GM21381 (cell line): ENCODE measurements at regions not wholly inside any gene's neighbourhood (a gene's known extent, or its start where the extent isn't known, plus 50 kb on each side); places are given as distances from the start of the nearest gene placed in this dataset.
"Not testable (repeated sequence)": the region's sequence is repeated elsewhere in the genome, so short reads cannot be mapped to it uniquely, and the experiment has no call there.

Source experiments
- ATAC-seq: cut with Tn5 transposase; IDR thresholded peaks from one replicate; pipeline ENCODE4 v1.9.1; 2021; ENCODE audit warnings: mild to moderate bottlenecking, moderate library complexity; ENCODE audit not compliant: unreplicated experiment

DNA sequence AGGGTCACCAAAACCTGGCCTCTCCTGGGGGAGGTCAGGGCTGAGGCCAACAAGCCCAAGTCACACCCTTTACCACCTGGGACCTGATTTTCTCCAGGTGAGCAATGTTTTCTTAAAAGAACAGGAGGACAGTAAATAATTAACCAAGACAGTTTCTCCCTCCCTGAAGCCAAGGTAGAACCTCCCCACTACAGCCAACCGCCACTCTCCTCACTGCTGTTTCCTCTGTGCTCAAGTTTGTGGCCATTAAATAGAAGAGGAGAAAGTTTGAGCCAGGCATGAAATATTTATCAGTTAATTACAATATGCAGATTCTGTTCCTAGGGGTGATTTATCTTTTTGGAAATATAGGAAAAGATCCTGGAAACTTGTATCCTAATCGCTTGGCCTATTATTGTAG is 150.6 kb upstream of the ANKRD20A1 start:
- not testable (repeated sequence) for ATAC-seq

DNA sequence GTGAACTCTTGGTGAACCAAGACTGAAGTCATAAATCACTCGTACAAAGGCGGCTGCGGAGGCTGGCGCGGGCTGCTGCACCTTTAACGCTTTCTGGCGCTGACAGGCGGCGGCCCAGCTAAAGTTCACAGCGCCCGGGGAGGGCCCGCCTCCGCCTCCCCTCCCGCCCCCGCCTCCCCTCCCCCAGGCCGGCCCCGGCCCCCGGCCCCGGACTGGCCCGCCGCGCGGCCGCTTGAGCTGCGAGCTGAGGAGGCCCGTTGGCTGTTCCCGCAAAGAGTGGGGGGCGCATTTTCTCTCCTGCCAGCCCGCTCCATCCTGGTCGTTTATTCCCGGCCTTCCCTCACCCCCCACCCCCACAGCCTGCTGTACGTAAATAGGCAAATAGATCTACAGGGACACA is 147.3 kb upstream of the ANKRD20A1 start:
- not testable (repeated sequence) for ATAC-seq

DNA sequence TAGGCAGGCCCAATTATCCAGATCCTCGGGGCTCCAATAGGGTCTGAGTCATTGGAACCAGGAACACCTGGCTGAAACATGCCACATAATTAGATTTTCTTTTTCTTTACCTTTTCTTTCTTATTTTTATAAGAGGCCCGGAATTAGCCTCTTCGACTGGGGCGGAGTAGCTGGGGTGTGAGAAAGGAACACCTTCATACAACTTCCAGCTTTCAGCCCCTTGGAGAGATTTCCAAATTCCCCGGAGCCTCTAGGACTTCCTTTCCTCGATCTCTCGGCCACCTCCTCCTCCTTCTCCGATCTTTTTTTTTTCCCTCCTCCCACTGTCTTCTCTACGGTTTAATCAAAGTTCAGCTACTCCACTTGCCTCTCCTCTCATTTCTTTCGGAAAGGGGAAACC is 146.8 kb upstream of the ANKRD20A1 start:
- not testable (repeated sequence) for ATAC-seq

DNA sequence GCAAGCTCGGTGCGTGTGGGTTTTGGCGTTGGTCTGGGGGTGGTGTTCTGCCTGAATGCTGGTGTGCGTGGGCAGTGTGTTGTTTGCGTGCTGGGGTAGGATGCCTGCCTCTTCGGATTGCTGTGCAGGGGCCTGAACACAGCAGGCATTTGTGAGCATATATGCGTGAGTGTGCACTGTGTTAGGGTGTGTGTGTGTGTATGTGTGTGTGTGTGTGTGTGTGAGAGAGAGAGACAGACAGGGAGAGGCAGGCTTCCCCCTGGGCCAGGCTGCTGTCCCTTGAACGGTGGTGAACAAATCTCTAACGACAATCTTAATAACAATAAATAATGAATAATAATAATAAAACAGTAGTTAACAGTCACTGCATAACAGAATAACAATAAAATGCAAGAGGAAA is 145.8 kb upstream of the ANKRD20A1 start:
- ATAC-seq: not testable (repeated sequence)

DNA sequence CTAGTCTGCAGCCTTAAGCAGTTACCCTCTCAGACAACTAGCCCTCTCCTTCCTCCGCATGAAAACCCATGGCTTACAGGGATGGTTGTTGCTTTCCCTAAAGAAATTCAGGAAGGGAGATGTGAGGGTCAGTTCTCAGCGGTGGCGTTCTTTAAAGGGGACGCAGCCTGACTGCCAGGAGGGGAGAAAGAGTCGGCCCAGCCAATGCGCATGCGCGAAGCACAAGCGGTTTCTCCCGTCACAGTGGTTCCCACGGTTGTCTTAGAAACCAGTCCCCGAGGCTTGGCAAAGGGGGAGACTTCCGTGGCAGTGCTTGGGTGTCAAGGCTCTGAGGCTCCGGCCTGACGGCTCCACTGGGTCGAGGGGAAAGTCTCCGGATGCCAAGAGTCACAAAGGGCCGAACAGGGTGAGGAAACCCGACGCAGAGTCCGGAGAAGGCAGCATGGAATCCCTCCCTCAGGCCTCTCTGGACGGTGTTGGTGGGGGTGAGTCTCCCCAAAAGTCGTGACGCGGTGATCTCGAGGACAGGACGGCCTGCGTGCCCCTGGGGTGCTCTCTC is 140.8 kb upstream of the ANKRD20A1 start:
- not testable (repeated sequence) for ATAC-seq

DNA sequence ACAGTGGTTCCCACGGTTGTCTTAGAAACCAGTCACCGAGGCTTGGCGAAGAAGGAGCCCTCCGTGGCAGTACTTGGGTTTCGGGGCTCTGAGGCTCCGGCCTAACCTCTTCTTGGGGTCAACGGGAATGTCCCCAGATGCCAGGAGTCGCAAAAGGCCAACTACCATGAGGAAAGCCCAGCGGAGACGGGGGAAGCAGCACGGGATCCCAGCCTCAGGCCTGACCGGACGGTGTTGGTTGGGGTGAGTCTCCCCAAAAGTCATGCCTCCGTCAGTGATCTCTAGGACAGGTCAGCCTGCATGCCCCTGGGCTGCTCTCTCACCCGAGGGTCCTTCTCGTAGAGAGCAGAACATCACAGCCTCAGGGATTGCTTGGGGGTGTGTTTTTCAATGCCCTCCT is 138.2 kb upstream of the ANKRD20A1 start:
- ATAC-seq: not testable (repeated sequence)

DNA sequence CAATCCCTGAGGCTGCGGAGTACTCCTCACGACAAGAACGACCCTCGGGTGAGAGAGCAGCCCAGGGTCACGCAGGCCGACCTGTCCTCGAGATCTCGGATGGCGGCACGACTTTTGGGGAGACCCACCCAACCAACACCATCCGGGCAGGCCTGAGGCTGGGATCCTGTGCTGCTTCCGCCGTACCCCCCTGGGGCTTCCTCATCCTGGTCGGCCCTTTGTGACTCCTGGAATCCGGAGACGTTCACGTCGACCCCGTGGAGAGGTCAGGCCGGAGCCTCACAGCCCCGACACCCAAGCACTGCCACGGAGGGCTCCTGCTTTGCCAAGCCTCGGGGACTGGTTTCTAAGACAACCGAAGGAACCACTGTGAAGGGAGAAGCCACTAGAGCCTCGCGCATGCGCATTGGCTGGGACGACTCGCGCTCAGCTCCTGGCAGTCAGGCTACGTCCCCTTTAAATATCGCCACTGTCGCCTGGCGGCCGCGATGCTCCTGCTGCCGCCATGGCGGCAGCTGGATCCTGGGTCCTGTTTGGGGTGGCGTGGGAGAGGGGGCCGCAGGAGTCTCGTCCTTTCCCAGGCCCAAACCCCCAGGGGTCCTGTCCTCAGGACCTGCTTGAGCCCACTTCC is 136.2 kb upstream of the ANKRD20A1 start:
- peak; percentile 78 for ATAC-seq

DNA sequence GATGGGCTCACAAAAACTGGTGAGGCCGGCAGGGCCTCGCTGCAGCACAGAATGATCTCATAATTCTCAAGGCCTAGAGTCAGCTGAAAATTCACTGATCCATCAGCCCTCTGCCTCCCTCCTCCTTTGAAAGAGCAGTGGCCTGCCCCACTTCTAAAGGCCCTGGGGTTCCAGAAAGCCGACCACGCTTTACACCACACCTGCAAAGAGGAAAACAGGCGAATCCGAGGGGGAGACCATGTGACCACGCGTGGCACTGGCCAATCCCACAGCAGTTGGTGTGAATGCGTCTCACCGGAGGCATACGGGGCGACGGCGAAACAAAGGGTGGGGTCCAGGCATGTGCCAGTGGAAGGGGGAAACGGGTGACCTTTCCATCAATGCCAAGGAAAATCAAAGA is 135.5 kb upstream of the ANKRD20A1 start:
- ATAC-seq: not testable (repeated sequence)

DNA sequence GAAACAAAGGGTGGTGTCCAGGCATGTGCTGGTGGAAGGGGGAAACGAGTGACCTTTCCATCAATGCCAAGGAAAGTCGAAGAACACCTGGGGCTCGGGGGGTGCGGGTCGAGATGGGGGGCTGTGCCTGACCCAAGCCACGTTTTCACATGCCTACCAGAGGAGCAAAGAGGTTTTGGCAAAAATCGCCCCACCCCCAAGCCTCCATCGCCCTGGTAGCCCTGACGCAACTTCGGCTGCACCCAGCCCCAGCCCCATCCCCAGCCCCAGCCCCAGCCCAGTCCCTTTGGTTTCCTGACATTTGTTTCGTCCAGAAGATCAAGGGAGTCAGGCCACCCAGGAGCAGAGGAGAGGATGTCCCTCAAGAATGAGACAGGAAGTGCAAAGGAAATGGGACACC is 133.8 kb upstream of the ANKRD20A1 start:
- not testable (repeated sequence) for ATAC-seq

DNA sequence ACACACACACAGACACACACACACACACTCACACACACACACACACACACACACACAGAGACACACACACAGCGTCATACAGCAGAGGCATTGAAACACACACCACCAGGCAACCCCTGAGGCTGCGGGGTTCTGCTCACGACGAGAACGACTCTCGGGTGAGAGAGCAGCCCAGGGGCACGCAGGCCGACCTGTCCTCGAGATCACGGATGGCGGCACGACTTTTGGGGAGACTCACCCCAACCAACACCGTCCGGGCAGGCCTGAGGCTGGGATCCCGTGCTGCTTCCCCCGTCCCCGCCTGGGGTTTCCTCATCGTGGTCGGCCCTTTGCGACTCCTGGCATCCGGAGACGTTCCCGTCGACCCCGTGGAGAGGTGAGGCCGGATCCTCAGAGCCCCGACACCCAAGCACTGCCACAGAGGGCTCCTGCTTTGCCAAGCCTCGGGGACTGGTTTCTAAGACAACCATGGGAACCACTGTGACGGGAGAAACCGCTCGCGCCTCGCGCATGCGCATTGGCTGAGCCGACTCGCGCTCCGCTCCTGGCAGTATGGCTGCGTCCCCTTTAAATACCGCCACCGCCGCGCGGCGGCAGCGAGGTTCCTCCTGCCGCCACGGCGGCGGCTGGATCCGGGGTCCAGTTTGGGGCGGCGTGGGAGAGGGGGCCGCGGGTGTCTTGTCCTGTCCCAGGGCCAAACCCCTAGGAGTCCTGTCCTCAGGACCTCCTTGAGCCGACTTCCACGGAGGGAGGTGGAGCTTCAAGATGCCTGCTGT is 132.3 kb upstream of the ANKRD20A1 start:
- ATAC-seq: peak; percentile 55

DNA sequence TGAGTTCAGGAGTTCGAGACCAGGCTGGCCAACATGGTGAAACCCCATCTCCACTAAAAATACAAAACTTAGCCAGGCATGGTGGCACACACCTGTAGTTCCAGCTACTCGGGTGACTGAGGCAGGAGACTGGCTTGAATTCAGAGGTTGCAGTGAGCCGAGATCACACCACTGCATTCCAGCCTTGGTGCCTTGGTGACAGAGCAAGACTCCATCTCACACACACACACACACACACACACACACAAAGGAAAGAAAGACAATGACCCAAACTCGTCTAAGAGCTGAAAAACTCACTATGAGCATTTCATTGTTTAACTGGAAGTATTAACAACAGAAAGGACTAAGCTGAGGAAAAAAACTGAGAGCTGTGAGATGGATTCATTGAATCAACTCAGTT is 95.6 kb upstream of the ANKRD20A1 start:
- not testable (repeated sequence) for ATAC-seq

DNA sequence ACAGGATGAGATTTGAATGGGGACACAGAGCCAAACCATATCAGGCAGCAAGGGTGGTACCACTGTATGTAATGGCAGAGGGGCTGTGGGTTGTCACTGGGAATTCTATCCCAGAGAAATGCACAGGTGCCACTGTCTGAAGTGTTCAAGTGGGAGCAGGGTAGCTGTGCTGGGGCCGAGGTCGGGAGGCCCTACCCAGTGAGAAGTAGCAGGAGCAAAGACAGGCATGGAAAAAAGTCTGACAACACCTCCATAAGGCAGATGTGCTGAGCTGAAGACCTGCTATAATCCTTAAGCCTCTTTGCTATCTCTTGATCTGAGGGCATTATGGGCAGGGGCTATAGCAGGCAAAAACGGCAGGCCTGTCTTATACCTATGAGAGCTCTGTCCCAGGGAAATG is 86.9 kb upstream of the ANKRD20A1 start:
- not testable (repeated sequence) for ATAC-seq

DNA sequence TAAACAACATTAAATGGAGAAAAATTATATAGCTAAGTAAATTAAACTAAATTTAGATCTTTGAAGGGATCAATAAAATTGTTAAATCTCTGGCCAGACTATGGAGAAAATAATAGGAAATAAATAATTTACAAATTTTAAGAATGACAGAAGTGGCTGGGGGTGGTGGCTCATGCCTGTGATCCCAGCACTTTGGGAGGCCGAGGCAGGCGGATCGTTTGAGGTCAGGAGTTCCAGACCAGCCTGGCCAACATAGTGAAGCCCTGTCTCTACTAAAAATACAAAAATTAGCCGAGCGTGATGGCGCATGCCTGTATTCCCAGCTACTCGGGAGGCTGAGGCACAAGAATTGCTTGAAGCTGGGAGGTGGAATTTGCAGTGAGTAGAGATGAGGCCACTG is 58.6 kb upstream of the ANKRD20A1 start:
- not testable (repeated sequence) for ATAC-seq
